Gastroesophageal sphincter (tissue), 4 donors: ENCODE measurements at regions not wholly inside any gene's neighbourhood (a gene's known extent, or its start where the extent isn't known, plus 50 kb on each side); places are given as distances from the start of the nearest gene placed in this dataset.

Experiments
- ATAC-seq: fragments of 150-250 bp; one replicate; pipeline ENCODE4 v1.9.1; 2016; ENCODE audit warnings: mild to moderate bottlenecking, moderate library complexity
- H3K27ac ChIP-seq, 4 donors: fragments of 200-600 bp; sonication (generic) in 3 of 4; 1 replicate in 3 of 4; 2 replicates in 1 of 4; pipeline ENCODE4 v1.5.1; 2016 to 2019
- H3K27me3 ChIP-seq: fragments of 200-600 bp; sonication (generic); one replicate; pipeline ENCODE4 v1.5.1; 2019
- H3K36me3 ChIP-seq, 2 donors: fragments of 200-600 bp; sonication (generic); one replicate each; pipeline ENCODE4 v1.5.1; 2019; ENCODE audit warnings: control low read depth in 1 of 2
- H3K4me1 ChIP-seq, 3 donors: fragments of 200-600 bp; sonication (generic); 1 replicate in 2 of 3; 2 replicates in 1 of 3; pipeline ENCODE4 v1.5.1; 2016 to 2019; ENCODE audit warnings: control low read depth in 2 of 3
- H3K4me3 ChIP-seq, 2 donors: fragments of 200-600 bp; sonication (generic); one replicate each; pipeline ENCODE4 v1.5.1; 2019; ENCODE audit warnings: mild to moderate bottlenecking in 1 of 2, moderate library complexity in 1 of 2
- H3K9me3 ChIP-seq, 3 donors: fragments of 200-600 bp; sonication (generic); one replicate each; pipeline ENCODE4 v1.5.1; 2017 to 2019; ENCODE audit warnings: control low read depth in 2 of 3
- CTCF ChIP-seq, 4 experiments: fragments of 200-600 bp in 2 of 4; fragments of 450-650 bp in 2 of 4; sonication (generic) in 1 of 4; IDR thresholded peaks; one replicate each; pipeline ENCODE4 v1.5.1; 2017 to 2019; ENCODE audit warnings: antibody characterized with exemption in 4 of 4, mild to moderate bottlenecking in 2 of 4, moderate library complexity in 2 of 4
- EP300 ChIP-seq: sonication (generic); formaldehyde crosslinking; IDR thresholded peaks from one replicate; pipeline ENCODE4 v1.6.1; 2017; ENCODE audit warnings: antibody characterized with exemption, mild to moderate bottlenecking
- POLR2A ChIP-seq, 2 donors: fragments of 450-650 bp; IDR thresholded peaks; one replicate each; pipeline ENCODE4 v1.6.1; 2017; ENCODE audit warnings: antibody characterized with exemption in 2 of 2, mild to moderate bottlenecking in 2 of 2, moderate library complexity in 1 of 2
- POLR2AphosphoS5 ChIP-seq: sonication (generic); formaldehyde crosslinking; IDR thresholded peaks from one replicate; pipeline ENCODE4 v1.6.1; 2017; ENCODE audit warnings: antibody characterized with exemption
- WGBS, 2 donors: methylation state at CpG; one replicate each; pipeline ENCODE4 v1.1.5; 2018; ENCODE audit warnings: low coverage in 1 of 2; 5-methylcytosine and 5-hydroxymethylcytosine counted together

DNA sequence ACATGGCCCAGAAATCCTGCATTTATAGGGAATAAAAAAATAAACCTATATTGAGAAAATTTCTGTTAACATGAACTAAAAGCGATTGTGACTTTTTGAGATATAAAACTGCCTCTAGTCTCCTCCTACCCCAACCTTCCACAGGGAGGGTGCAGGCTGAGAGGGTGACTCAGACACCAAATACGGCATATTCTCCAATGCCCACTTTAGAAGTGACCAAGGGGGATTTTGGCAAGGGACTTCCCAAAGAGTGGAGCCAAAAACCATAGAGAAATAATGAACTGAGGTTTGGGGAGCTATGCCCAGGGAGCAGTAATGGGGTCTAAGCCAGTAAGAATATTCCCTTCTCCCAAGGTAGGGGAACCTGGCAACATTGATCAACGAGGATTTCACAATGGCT, 124.9 kb upstream of the ZC3H12C start:
- no peak for ATAC-seq
- Histone ChIP-seq H3K4me3 (no peak overlapping the region), H3K36me3 (no peaks in the 10 kb centered on the region), H3K27ac (no peak overlapping the region), H3K27me3 (no peaks in the 10 kb centered on the region), H3K9me3 (no peaks in the 10 kb centered on the region), H3K4me1 (peaks cover 0 to 23% (median 8%) of the 10 kb centered on the region in 3 donors)
- WGBS, 2 donors, result 73 to 95% methylated on average over 2 to 3 of the region's 3 CpGs
- no peak for TF ChIP-seq POLR2A (IDR thresholded peaks at IDR 0.05)

GRCh38 chr11:109968781-109969180, 124.4 kb upstream of the ZC3H12C start:
- Histone ChIP-seq H3K4me3 (no peak overlapping the region), H3K4me1 (peaks cover 0 to 23% (median 8%) of the 10 kb centered on the region in 3 donors), H3K27ac (no peak overlapping the region), H3K36me3 (no peaks in the 10 kb centered on the region), H3K9me3 (no peaks in the 10 kb centered on the region), H3K27me3 (no peaks in the 10 kb centered on the region)
- ATAC-seq, result no peak
- WGBS, 2 donors, result 89 to 96% methylated on average over 2 to 3 of the region's 3 CpGs
- TF ChIP-seq POLR2AphosphoS5 (no peak), CTCF (IDR thresholded peaks at IDR 0.05) (no peak), POLR2A (IDR thresholded peaks at IDR 0.05) (no peak), EP300 (no peak)

GRCh38 chr11:109970516-109971183, 122.5 kb upstream of the ZC3H12C start:
- H3K36me3 ChIP-seq, result no peaks in the 10 kb centered on the region
- H3K27me3 ChIP-seq, result no peaks in the 10 kb centered on the region
- no peak overlapping the region for H3K4me3 ChIP-seq
- 59 to 67% methylated on average over 9 of the region's 9 CpGs for WGBS, 2 donors
- no peak overlapping the region for H3K27ac ChIP-seq
- ATAC-seq, result no peak
- peaks cover 0 to 23% (median 8%) of the 10 kb centered on the region in 3 donors for H3K4me1 ChIP-seq
- TF ChIP-seq EP300, result no peak
- no peak for TF ChIP-seq POLR2AphosphoS5
- no peak for TF ChIP-seq POLR2A (IDR thresholded peaks at IDR 0.05)
- TF ChIP-seq CTCF (IDR thresholded peaks at IDR 0.05), result no peak
- H3K9me3 ChIP-seq, result no peaks in the 10 kb centered on the region

DNA sequence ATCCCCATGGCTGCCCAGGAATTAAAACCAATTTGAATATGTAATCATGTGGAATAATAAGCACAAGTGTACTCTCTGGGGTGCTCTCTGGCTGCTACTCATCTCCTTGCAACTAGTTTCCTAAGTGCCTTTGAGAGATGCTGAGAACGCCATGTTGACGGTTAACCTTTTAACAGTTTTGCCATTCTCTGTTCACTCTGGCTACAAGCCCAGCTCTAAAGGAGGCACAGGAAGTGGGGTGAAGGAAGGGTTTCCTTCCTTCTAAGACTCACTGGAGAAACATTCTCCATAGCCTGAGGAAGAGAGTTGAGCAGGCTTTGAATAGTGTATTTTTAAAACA, 122.0 kb upstream of the ZC3H12C start:
- 30 to 40% methylated on average over 2 of the region's 2 CpGs for WGBS, 2 donors
- Histone ChIP-seq H3K27ac (no peak overlapping the region), H3K4me3 (no peak overlapping the region), H3K9me3 (no peaks in the 10 kb centered on the region), H3K4me1 (peaks cover 0 to 23% (median 8%) of the 10 kb centered on the region in 3 donors), H3K27me3 (no peaks in the 10 kb centered on the region), H3K36me3 (no peaks in the 10 kb centered on the region)
- TF ChIP-seq CTCF (IDR thresholded peaks at IDR 0.05), result no peak
- ATAC-seq, result no peak

- no peaks in the 10 kb centered on the region for H3K36me3 ChIP-seq
- H3K27me3 ChIP-seq, result no peaks in the 10 kb centered on the region
- no peak overlapping the region for H3K27ac ChIP-seq
- no peak overlapping the region for H3K4me3 ChIP-seq
- no peaks in the 10 kb centered on the region for H3K9me3 ChIP-seq
- TF ChIP-seq EP300, result no peak
- H3K4me1 ChIP-seq, result peaks cover 0 to 23% (median 8%) of the 10 kb centered on the region in 3 donors
- ATAC-seq, result no peak
- WGBS, 2 donors, result 47% methylated on average over 7 of the region's 7 CpGs
These were observed 120.9 kb upstream of the ZC3H12C start for GRCh38 chr11:109972181-109972715.

GRCh38 chr11:109972939-109973338, 120.3 kb upstream of the ZC3H12C start:
- H3K36me3 ChIP-seq, result no peaks in the 10 kb centered on the region
- H3K27ac ChIP-seq, result no peak overlapping the region
- ATAC-seq, result no peak
- peaks cover 0 to 23% (median 8%) of the 10 kb centered on the region in 3 donors for H3K4me1 ChIP-seq
- H3K9me3 ChIP-seq, result peaks cover 0 to 7% (median 0%) of the 10 kb centered on the region in 3 donors
- H3K4me3 ChIP-seq, result no peak overlapping the region
- H3K27me3 ChIP-seq, result no peaks in the 10 kb centered on the region
- TF ChIP-seq EP300 (no peak), POLR2AphosphoS5 (no peak), CTCF (IDR thresholded peaks at IDR 0.05) (no peak), POLR2A (IDR thresholded peaks at IDR 0.05) (no peak)
